IPS-18c (cell line): ENCODE measurements at regions not wholly inside any gene's neighbourhood (a gene's known extent, or its start where the extent isn't known, plus 50 kb on each side); places are given as distances from the start of the nearest gene placed in this dataset.

ENCODE experiments used
- H3K4me3 ChIP-seq: 2 replicates; pipeline ENCODE4 v1.7.0; 2013; ENCODE audit warnings: low read depth, mild to moderate bottlenecking, low read length, moderate library complexity; ENCODE audit not compliant: insufficient read depth
- H3K9me3 ChIP-seq: one replicate; pipeline ENCODE4 v1.6.1; 2013; ENCODE audit warnings: mild to moderate bottlenecking, low read length, moderate library complexity; ENCODE audit not compliant: control insufficient read depth, insufficient read depth

GRCh38 chr7:46554688-46555422 lies 633.8 kb upstream of the IGFBP3 start:
- H3K4me3 ChIP-seq = no peak overlapping the region

GRCh38 chr7:46551603-46552002 lies 630.5 kb upstream of the IGFBP3 start:
- H3K4me3 ChIP-seq = no peak overlapping the region
- H3K9me3 ChIP-seq = no peaks in the 10 kb centered on the region

More at GRCh38 chr7:46554688-46555422, 633.8 kb upstream of the IGFBP3 start:
- no peaks in the 10 kb centered on the region for H3K9me3 ChIP-seq

GRCh38 chr7:46550864-46551263 lies 629.8 kb upstream of the IGFBP3 start:
- Histone ChIP-seq H3K4me3 (no peak overlapping the region), H3K9me3 (no peaks in the 10 kb centered on the region)

GRCh38 chr7:46549892-46550639 lies 629.0 kb upstream of the IGFBP3 start:
- H3K9me3 ChIP-seq = no peaks in the 10 kb centered on the region
- no peak overlapping the region for H3K4me3 ChIP-seq

- Histone ChIP-seq H3K9me3 (no peaks in the 10 kb centered on the region), H3K4me3 (no peak overlapping the region)
Measured at GRCh38 chr7:46549347-46549746, 628.3 kb upstream of the IGFBP3 start.

- no peaks in the 10 kb centered on the region for H3K9me3 ChIP-seq
- H3K4me3 ChIP-seq = no peak overlapping the region
Measured at GRCh38 chr7:46547044-46547443, 626.0 kb upstream of the IGFBP3 start.

GRCh38 chr7:46545790-46546189 lies 624.7 kb upstream of the IGFBP3 start:
- no peak overlapping the region for H3K4me3 ChIP-seq

GRCh38 chr7:46544396-46545008 lies 623.4 kb upstream of the IGFBP3 start:
- Histone ChIP-seq H3K9me3 (no peaks in the 10 kb centered on the region), H3K4me3 (no peak overlapping the region)

More at GRCh38 chr7:46545790-46546189, 624.7 kb upstream of the IGFBP3 start:
- no peaks in the 10 kb centered on the region for H3K9me3 ChIP-seq

- Histone ChIP-seq H3K9me3 (no peaks in the 10 kb centered on the region), H3K4me3 (no peak overlapping the region)
Measured at GRCh38 chr7:46542076-46542475, 621.0 kb upstream of the IGFBP3 start.

- Histone ChIP-seq H3K9me3 (no peaks in the 10 kb centered on the region), H3K4me3 (no peak overlapping the region)
Measured at GRCh38 chr7:46539892-46540483, 618.9 kb upstream of the IGFBP3 start.

- no peaks in the 10 kb centered on the region for H3K9me3 ChIP-seq
- H3K4me3 ChIP-seq = no peak overlapping the region
Measured at GRCh38 chr7:46537191-46537905, 616.3 kb upstream of the IGFBP3 start.

GRCh38 chr7:46534664-46535588 lies 613.9 kb upstream of the IGFBP3 start:
- no peak overlapping the region for H3K4me3 ChIP-seq

GRCh38 chr7:46533946-46534345 lies 612.9 kb upstream of the IGFBP3 start:
- H3K9me3 ChIP-seq = no peaks in the 10 kb centered on the region
- no peak overlapping the region for H3K4me3 ChIP-seq

More at GRCh38 chr7:46534664-46535588, 613.9 kb upstream of the IGFBP3 start:
- no peaks in the 10 kb centered on the region for H3K9me3 ChIP-seq

- Histone ChIP-seq H3K4me3 (no peak overlapping the region), H3K9me3 (no peaks in the 10 kb centered on the region)
Measured at GRCh38 chr7:46532571-46532970, 611.5 kb upstream of the IGFBP3 start.

- Histone ChIP-seq H3K9me3 (no peaks in the 10 kb centered on the region), H3K4me3 (no peak overlapping the region)
Measured at GRCh38 chr7:46530081-46530750, 609.1 kb upstream of the IGFBP3 start.

- H3K4me3 ChIP-seq = no peak overlapping the region
- no peaks in the 10 kb centered on the region for H3K9me3 ChIP-seq
Measured at GRCh38 chr7:46527360-46527759, 606.3 kb upstream of the IGFBP3 start.
